SJSA1 (cell line): ENCODE measurements at regions not wholly inside any gene's neighbourhood (a gene's known extent, or its start where the extent isn't known, plus 50 kb on each side); places are given as distances from the start of the nearest gene placed in this dataset.

Experiments used
- DNase-seq, 2 experiments: peaks; one replicate each; pipeline ENCODE4 v3.0.0-alpha.2; 2015 to 2020; ENCODE audit warnings: low spot score in 2 of 2, low read depth in 1 of 2
- H3K27ac ChIP-seq: fragments of 250-450 bp; sonication (Bioruptor Pico); 2 replicates; pipeline ENCODE4 v1.5.1; 2020; ENCODE audit warnings: mild to moderate bottlenecking, moderate library complexity
- H3K27me3 ChIP-seq: fragments of 250-450 bp; sonication (Bioruptor Pico); replicated peaks from 2 replicates; pipeline ENCODE4 v1.5.1; 2020; ENCODE audit warnings: mild to moderate bottlenecking, moderate library complexity
- H3K36me3 ChIP-seq: fragments of 250-450 bp; sonication (Bioruptor Pico); 2 replicates; pipeline ENCODE4 v1.5.1; 2020; ENCODE audit warnings: mild to moderate bottlenecking
- H3K4me1 ChIP-seq: fragments of 250-450 bp; sonication (Bioruptor Pico); replicated peaks from 2 replicates; pipeline ENCODE4 v1.6.1; 2021; ENCODE audit warnings: mild to moderate bottlenecking
- H3K4me3 ChIP-seq: fragments of 250-450 bp; sonication (Bioruptor Pico); 2 replicates; pipeline ENCODE4 v1.5.1; 2020; ENCODE audit warnings: mild to moderate bottlenecking
- H3K9me3 ChIP-seq: fragments of 250-450 bp; sonication (Bioruptor Pico); replicated peaks from 2 replicates; pipeline ENCODE4 v1.5.1; 2020; ENCODE audit warnings: mild to moderate bottlenecking

GRCh38 chr13:105442040-105442439 is 1093.4 kb downstream of the EFNB2 start:
- Histone ChIP-seq H3K27me3 (no peaks in the 10 kb centered on the region), H3K27ac (no peak overlapping the region; the same call in 1 of the 2 replicates), H3K36me3 (no peaks in the 10 kb centered on the region), H3K9me3 (no peaks in the 10 kb centered on the region), H3K4me3 (no peak overlapping the region), H3K4me1 (peaks cover 5% of the 10 kb centered on the region)
- no peak for DNase-seq

- no peak for DNase-seq
- Histone ChIP-seq H3K27ac (no peak overlapping the region), H3K4me3 (no peak overlapping the region), H3K27me3 (no peaks in the 10 kb centered on the region), H3K4me1 (peaks cover 5% of the 10 kb centered on the region), H3K36me3 (no peaks in the 10 kb centered on the region), H3K9me3 (no peaks in the 10 kb centered on the region)
Measured at GRCh38 chr13:105441051-105441750, 1094.3 kb downstream of the EFNB2 start.

GRCh38 chr13:105436943-105437342 is 1098.5 kb downstream of the EFNB2 start:
- no peaks in the 10 kb centered on the region for H3K27me3 ChIP-seq
- H3K36me3 ChIP-seq, result no peaks in the 10 kb centered on the region
- no peak for DNase-seq
- no peak overlapping the region for H3K4me3 ChIP-seq
- no peaks in the 10 kb centered on the region for H3K4me1 ChIP-seq
- H3K9me3 ChIP-seq, result no peaks in the 10 kb centered on the region
- no peak overlapping the region for H3K27ac ChIP-seq

- H3K27ac ChIP-seq, result no peak overlapping the region
- no peak for DNase-seq
- H3K27me3 ChIP-seq, result no peaks in the 10 kb centered on the region
- H3K4me1 ChIP-seq, result no peaks in the 10 kb centered on the region
- H3K9me3 ChIP-seq, result no peaks in the 10 kb centered on the region
- H3K4me3 ChIP-seq, result no peak overlapping the region
- H3K36me3 ChIP-seq, result no peaks in the 10 kb centered on the region
Measured at GRCh38 chr13:105432438-105432837, 1103.0 kb downstream of the EFNB2 start.

- no peaks in the 10 kb centered on the region for H3K27me3 ChIP-seq
- no peaks in the 10 kb centered on the region for H3K9me3 ChIP-seq
- no peak overlapping the region for H3K4me3 ChIP-seq
- H3K36me3 ChIP-seq, result no peaks in the 10 kb centered on the region
- no peaks in the 10 kb centered on the region for H3K4me1 ChIP-seq
- no peak overlapping the region for H3K27ac ChIP-seq
- no peak for DNase-seq
Measured at GRCh38 chr13:105428811-105429210, 1106.7 kb downstream of the EFNB2 start.

- Histone ChIP-seq H3K4me3 (no peak overlapping the region), H3K27ac (no peak overlapping the region), H3K36me3 (no peaks in the 10 kb centered on the region), H3K4me1 (no peaks in the 10 kb centered on the region), H3K9me3 (no peaks in the 10 kb centered on the region), H3K27me3 (no peaks in the 10 kb centered on the region)
- no peak for DNase-seq
Measured at GRCh38 chr13:105426441-105426840, 1109.0 kb downstream of the EFNB2 start.

GRCh38 chr13:105414639-105415038 is 1120.8 kb downstream of the EFNB2 start:
- no peaks in the 10 kb centered on the region for H3K36me3 ChIP-seq
- no peak for DNase-seq
- no peak overlapping the region for H3K4me3 ChIP-seq
- H3K27ac ChIP-seq, result no peak overlapping the region
- no peaks in the 10 kb centered on the region for H3K27me3 ChIP-seq
- H3K4me1 ChIP-seq, result no peaks in the 10 kb centered on the region
- H3K9me3 ChIP-seq, result no peaks in the 10 kb centered on the region

GRCh38 chr13:105412171-105412570 is 1123.3 kb downstream of the EFNB2 start:
- no peaks in the 10 kb centered on the region for H3K9me3 ChIP-seq
- no peaks in the 10 kb centered on the region for H3K36me3 ChIP-seq
- no peak for DNase-seq
- H3K4me1 ChIP-seq, result no peaks in the 10 kb centered on the region
- no peak overlapping the region for H3K4me3 ChIP-seq
- H3K27ac ChIP-seq, result no peak overlapping the region
- H3K27me3 ChIP-seq, result no peaks in the 10 kb centered on the region

GRCh38 chr13:105410602-105411001 is 1124.9 kb downstream of the EFNB2 start:
- H3K36me3 ChIP-seq, result no peaks in the 10 kb centered on the region
- H3K27me3 ChIP-seq, result no peaks in the 10 kb centered on the region
- H3K4me3 ChIP-seq, result no peak overlapping the region
- no peaks in the 10 kb centered on the region for H3K9me3 ChIP-seq
- H3K27ac ChIP-seq, result no peak overlapping the region
- H3K4me1 ChIP-seq, result no peaks in the 10 kb centered on the region
- DNase-seq, result peak; percentile 48 to 62

GRCh38 chr13:105406551-105406950 is 1128.9 kb downstream of the EFNB2 start:
- Histone ChIP-seq H3K4me3 (no peak overlapping the region), H3K27ac (no peak overlapping the region), H3K27me3 (no peaks in the 10 kb centered on the region), H3K36me3 (no peaks in the 10 kb centered on the region), H3K9me3 (no peaks in the 10 kb centered on the region), H3K4me1 (no peaks in the 10 kb centered on the region)
- no peak for DNase-seq

GRCh38 chr13:105403086-105403485 is 1132.4 kb downstream of the EFNB2 start:
- no peaks in the 10 kb centered on the region for H3K4me1 ChIP-seq
- H3K27ac ChIP-seq, result no peak overlapping the region
- no peak for DNase-seq
- no peaks in the 10 kb centered on the region for H3K27me3 ChIP-seq
- no peaks in the 10 kb centered on the region for H3K9me3 ChIP-seq
- H3K4me3 ChIP-seq, result no peak overlapping the region
- no peaks in the 10 kb centered on the region for H3K36me3 ChIP-seq

GRCh38 chr13:105395041-105395440 is 1140.4 kb downstream of the EFNB2 start:
- H3K36me3 ChIP-seq, result no peaks in the 10 kb centered on the region
- no peak overlapping the region for H3K27ac ChIP-seq

GRCh38 chr13:105389373-105389772 is 1146.1 kb downstream of the EFNB2 start:
- no peak for DNase-seq

More at GRCh38 chr13:105395041-105395440, 1140.4 kb downstream of the EFNB2 start:
- Histone ChIP-seq H3K27me3 (no peaks in the 10 kb centered on the region), H3K4me3 (no peak overlapping the region), H3K4me1 (peaks cover 8% of the 10 kb centered on the region), H3K9me3 (no peaks in the 10 kb centered on the region; the same call in 1 of the 2 replicates)
- DNase-seq, result no peak

GRCh38 chr13:105377452-105377851 is 1158.0 kb downstream of the EFNB2 start:
- Histone ChIP-seq H3K9me3 (no peaks in the 10 kb centered on the region), H3K4me3 (no peak overlapping the region), H3K36me3 (no peaks in the 10 kb centered on the region), H3K4me1 (no peaks in the 10 kb centered on the region), H3K27me3 (no peaks in the 10 kb centered on the region; the same call in 1 of the 2 replicates), H3K27ac (no peak overlapping the region)
- no peak for DNase-seq

More at GRCh38 chr13:105389373-105389772, 1146.1 kb downstream of the EFNB2 start:
- H3K4me1 ChIP-seq, result no peaks in the 10 kb centered on the region
- no peaks in the 10 kb centered on the region; the same call in 1 of the 2 replicates for H3K9me3 ChIP-seq
- H3K27ac ChIP-seq, result no peak overlapping the region
- no peak overlapping the region for H3K4me3 ChIP-seq
- H3K36me3 ChIP-seq, result no peaks in the 10 kb centered on the region
- H3K27me3 ChIP-seq, result no peaks in the 10 kb centered on the region
